Neural cell (in vitro differentiated cells): ENCODE measurements at regions not wholly inside any gene's neighbourhood (a gene's known extent, or its start where the extent isn't known, plus 50 kb on each side); places are given as distances from the start of the nearest gene placed in this dataset.

Experiments
- H2AFZ ChIP-seq: fragments of 200-600, 300-800 bp; sonication (generic), shearing (Covaris generic); 2 replicates; pipeline ENCODE4 v1.6.0; 2014; ENCODE audit warnings: low read depth, mild to moderate bottlenecking, antibody characterized with exemption, low read length, moderate library complexity
- H3F3A ChIP-seq: fragments of 200-600 bp; shearing (Covaris generic); 2 replicates; pipeline ENCODE4 v1.6.1; 2016; ENCODE audit warnings: mild to moderate bottlenecking, moderate library complexity, mixed read lengths, antibody characterized with exemption, low read length; ENCODE audit not compliant: insufficient read depth, poor library complexity, severe bottlenecking
- H3K27ac ChIP-seq: fragments of 200-600, 300-800 bp; sonication (generic), shearing (Covaris generic); 2 replicates; pipeline ENCODE4 v1.5.1; 2014; ENCODE audit warnings: mild to moderate bottlenecking, low read length, moderate library complexity
- H3K27me3 ChIP-seq: fragments of 300-800, 200-600 bp; sonication (generic), shearing (Covaris generic); 2 replicates; pipeline ENCODE4 v1.6.0; 2014; ENCODE audit warnings: mild to moderate bottlenecking, low read depth, low read length, moderate library complexity; ENCODE audit not compliant: insufficient read depth
- H3K36me3 ChIP-seq: fragments of 300-800, 200-600 bp; sonication (generic), shearing (Covaris generic); 2 replicates; pipeline ENCODE4 v1.5.1; 2014; ENCODE audit warnings: mild to moderate bottlenecking, antibody characterized with exemption, low read length, moderate library complexity; ENCODE audit not compliant: insufficient read depth
- H3K4me2 ChIP-seq: fragments of 300-800, 200-600 bp; sonication (generic), shearing (Covaris generic); 2 replicates; pipeline ENCODE4 v1.6.0; 2014; ENCODE audit warnings: mild to moderate bottlenecking, low read length
- H3K4me3 ChIP-seq: fragments of 300-800, 200-600 bp; sonication (generic), shearing (Covaris generic); 2 replicates; pipeline ENCODE4 v1.5.1; 2014; ENCODE audit warnings: mild to moderate bottlenecking, low read length, moderate library complexity
- H3K79me2 ChIP-seq: fragments of 200-600 bp; shearing (Covaris generic); replicated peaks from 2 replicates; pipeline ENCODE4 v1.6.0; 2014; ENCODE audit warnings: mild to moderate bottlenecking, low read length, moderate library complexity; ENCODE audit not compliant: insufficient read depth
- H3K9ac ChIP-seq: fragments of 300-800, 200-600 bp; sonication (generic), shearing (Covaris generic); 2 replicates; pipeline ENCODE4 v1.6.1; 2016; ENCODE audit warnings: mild to moderate bottlenecking, low read length, mixed read lengths
- H3K9me2 ChIP-seq: fragments of 200-600 bp; shearing (Covaris generic); 2 replicates; pipeline ENCODE4 v1.6.1; 2016; ENCODE audit warnings: mild to moderate bottlenecking, low read length, mixed read lengths; ENCODE audit not compliant: insufficient read depth
- H3K9me3 ChIP-seq: fragments of 200-600, 300-800 bp; sonication (generic), shearing (Covaris generic); 2 replicates; pipeline ENCODE4 v1.6.1; 2016; ENCODE audit warnings: mild to moderate bottlenecking, mixed run types, low read length, moderate library complexity, mixed read lengths
- H4K20me1 ChIP-seq: fragments of 200-600 bp; shearing (Covaris generic); 2 replicates; pipeline ENCODE4 v1.6.1; 2016; ENCODE audit warnings: mild to moderate bottlenecking, mixed run types; ENCODE audit not compliant: insufficient read depth
- EZH2 ChIP-seq: fragments of 200-600, 300-800 bp; shearing (Covaris generic), sonication (generic); IDR thresholded peaks from 2 replicates; pipeline ENCODE4 v1.6.1; 2014; ENCODE audit warnings: antibody characterized with exemption, low read length, borderline replicate concordance, mild to moderate bottlenecking; ENCODE audit not compliant: insufficient read depth, poor library complexity, severe bottlenecking
- MXI1 ChIP-seq: fragments of 450-650 bp; conservative IDR thresholded peaks from 2 replicates; pipeline ENCODE4 v1.6.1; 2014; ENCODE audit warnings: antibody characterized with exemption, mild to moderate bottlenecking; ENCODE audit not compliant: poor library complexity, severe bottlenecking
- POLR2AphosphoS5 ChIP-seq: IDR thresholded peaks from 2 replicates; pipeline ENCODE4 v1.6.1; 2012
- RAD21 ChIP-seq: fragments of 450-650 bp; conservative IDR thresholded peaks from 2 replicates; pipeline ENCODE4 v1.6.1; 2014; ENCODE audit warnings: antibody characterized with exemption, mild to moderate bottlenecking, moderate library complexity
- REST ChIP-seq: IDR thresholded peaks from 2 replicates; pipeline ENCODE4 v1.6.1; 2012; ENCODE audit warnings: borderline replicate concordance
- SMC3 ChIP-seq: fragments of 450-650 bp; conservative IDR thresholded peaks from 2 replicates; pipeline ENCODE4 v1.6.1; 2014; ENCODE audit warnings: antibody characterized with exemption, mild to moderate bottlenecking, moderate library complexity; ENCODE audit not compliant: poor library complexity
- TAF1 ChIP-seq: IDR thresholded peaks from 2 replicates; pipeline ENCODE4 v1.6.1; 2012; ENCODE audit warnings: low read depth

- no peak overlapping the region for H3K4me3 ChIP-seq
- no peaks in the 10 kb centered on the region for H3K36me3 ChIP-seq
- H3K9ac ChIP-seq, result no peak overlapping the region
- TF ChIP-seq REST (no peak), RAD21 (no peak), EZH2 (no peak), MXI1 (no peak), TAF1 (no peak)
- H3K9me2 ChIP-seq, result no peaks in the 10 kb centered on the region
- no peak overlapping the region for H3K27ac ChIP-seq
- H3K9me3 ChIP-seq, result no peaks in the 10 kb centered on the region
- H4K20me1 ChIP-seq, result no peaks in the 10 kb centered on the region
- H2AFZ ChIP-seq, result no peak overlapping the region
- no peaks in the 10 kb centered on the region for H3F3A ChIP-seq
- no peaks in the 10 kb centered on the region for H3K27me3 ChIP-seq
- no peaks in the 10 kb centered on the region for H3K79me2 ChIP-seq
- no peak overlapping the region for H3K4me2 ChIP-seq
These were observed 154.0 kb upstream of the GPR12 start for GRCh38 chr13:26914624-26915023.

GRCh38 chr13:26914148-26914547 lies 153.6 kb upstream of the GPR12 start:
- no peak overlapping the region for H3K4me3 ChIP-seq
- H3K79me2 ChIP-seq, result no peaks in the 10 kb centered on the region
- no peak overlapping the region for H3K4me2 ChIP-seq
- H3K9me3 ChIP-seq, result no peaks in the 10 kb centered on the region
- H3K9ac ChIP-seq, result no peak overlapping the region
- no peaks in the 10 kb centered on the region for H3K27me3 ChIP-seq
- H3K36me3 ChIP-seq, result no peaks in the 10 kb centered on the region
- no peaks in the 10 kb centered on the region for H3F3A ChIP-seq
- no peak overlapping the region for H3K27ac ChIP-seq
- no peaks in the 10 kb centered on the region for H3K9me2 ChIP-seq
- no peak overlapping the region for H2AFZ ChIP-seq
- H4K20me1 ChIP-seq, result no peaks in the 10 kb centered on the region
- TF ChIP-seq REST (no peak), EZH2 (no peak), POLR2AphosphoS5 (no peak), SMC3 (no peak)
